Lung (tissue), 11 donors: ENCODE measurements at regions not wholly inside any gene's neighbourhood (a gene's known extent, or its start where the extent isn't known, plus 50 kb on each side); places are given as distances from the start of the nearest gene placed in this dataset.
A peak's percentile ranks its signal among the peaks of the same experiment; 100 is the strongest.

Experiments
- ATAC-seq: fragments of 200-7000 bp; cut with Tn5 transposase; one replicate; pipeline ENCODE4 v1.9.1; 2020; ENCODE audit warnings: moderate number of reproducible peaks; ENCODE audit not compliant: insufficient read depth, low FRiP score
- DNase-seq, 3 donors: peaks; one replicate each; pipeline ENCODE4 v3.0.0-alpha.2; 2013 to 2017
- H3K27ac ChIP-seq, 2 donors: one replicate each; pipeline ENCODE4 v1.5.1; 2013; ENCODE audit warnings: mild to moderate bottlenecking in 2 of 2, moderate library complexity in 2 of 2, control low read depth in 1 of 2, inconsistent platforms in 1 of 2, low read depth in 1 of 2, low read length in 1 of 2
- H3K27me3 ChIP-seq, 3 donors: one replicate each; pipeline ENCODE4 v1.5.1; 2013; ENCODE audit warnings: low read length in 2 of 3; ENCODE audit not compliant: control insufficient read depth in 3 of 3, insufficient read depth in 3 of 3
- H3K36me3 ChIP-seq, 4 donors: one replicate each; pipeline ENCODE4 v1.5.1; 2013; ENCODE audit warnings: low read length in 4 of 4, mild to moderate bottlenecking in 1 of 4, moderate library complexity in 1 of 4; ENCODE audit not compliant: control insufficient read depth in 4 of 4, insufficient read depth in 4 of 4
- H3K4me1 ChIP-seq, 5 donors: one replicate each; pipeline ENCODE4 v1.5.1; 2013; ENCODE audit warnings: low read length in 5 of 5, mild to moderate bottlenecking in 2 of 5, moderate library complexity in 1 of 5; ENCODE audit not compliant: control insufficient read depth in 5 of 5, insufficient read depth in 5 of 5
- H3K4me3 ChIP-seq: one replicate; pipeline ENCODE4 v1.5.1; 2013; ENCODE audit warnings: mild to moderate bottlenecking, control low read depth, moderate library complexity
- H3K9ac ChIP-seq, 2 donors: one replicate each; pipeline ENCODE4 v1.5.1; 2013; ENCODE audit warnings: low read length in 2 of 2, control low read depth in 1 of 2; ENCODE audit not compliant: insufficient read depth in 1 of 2
- H3K9me3 ChIP-seq, 4 donors: one replicate each; pipeline ENCODE4 v1.5.1; 2013; ENCODE audit warnings: low read length in 3 of 4, mild to moderate bottlenecking in 1 of 4, moderate library complexity in 1 of 4; ENCODE audit not compliant: control insufficient read depth in 4 of 4, insufficient read depth in 3 of 4
- WGBS, 2 donors: extraction: QIAGEN DNeasy Blood & Tissue Kit; methylation state at CpG; one replicate each; pipeline ENCODE4 v1.1.7; 2013; 5-methylcytosine and 5-hydroxymethylcytosine counted together
- TF ChIP-seq, protein P1 (sequence below): IDR thresholded peaks from 2 replicates; pipeline ENCODE4 v1.5.1; 2012; ENCODE audit warnings: mild to moderate bottlenecking; ENCODE audit errors: control extremely low read depth, extremely low read depth
- donor health status: control.
- donor health status: control.
- donor health status: Bipolar disorder and iron deficiency.
- donor health status: healthy.
- donor health status: DM: yes; HTN: yes; CAD: no.

DNA sequence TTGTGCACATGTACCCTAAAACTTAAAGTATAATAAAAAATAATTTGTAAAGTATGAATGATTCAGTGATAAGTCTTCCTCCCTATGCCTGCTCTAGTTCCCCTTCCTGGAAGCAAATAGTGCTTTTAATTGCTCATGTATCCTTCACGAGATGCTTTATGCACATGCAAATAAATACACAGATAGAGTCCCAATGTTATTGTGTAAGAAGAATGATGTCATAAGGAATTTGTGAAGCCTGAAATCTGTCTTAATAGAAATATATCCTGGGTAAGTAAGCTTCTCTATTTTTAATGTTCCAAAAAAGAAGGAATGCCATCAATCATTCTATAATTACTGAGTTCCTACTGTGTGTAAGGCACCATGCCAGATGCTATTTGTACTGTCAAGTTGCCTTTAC lies 157.5 kb upstream of the SLC4A4 start:
- Histone ChIP-seq H3K36me3 (no peaks in the 10 kb centered on the region), H3K27me3 (no peaks in the 10 kb centered on the region), H3K4me1 (peaks cover 0 to 16% (median 0%) of the 10 kb centered on the region in 5 donors), H3K9ac (no peak overlapping the region), H3K27ac (no peak overlapping the region), H3K4me3 (no peak overlapping the region), H3K9me3 (no peaks in the 10 kb centered on the region)
- no peak for DNase-seq
- ATAC-seq: no peak
- TF ChIP-seq, protein P1, sequence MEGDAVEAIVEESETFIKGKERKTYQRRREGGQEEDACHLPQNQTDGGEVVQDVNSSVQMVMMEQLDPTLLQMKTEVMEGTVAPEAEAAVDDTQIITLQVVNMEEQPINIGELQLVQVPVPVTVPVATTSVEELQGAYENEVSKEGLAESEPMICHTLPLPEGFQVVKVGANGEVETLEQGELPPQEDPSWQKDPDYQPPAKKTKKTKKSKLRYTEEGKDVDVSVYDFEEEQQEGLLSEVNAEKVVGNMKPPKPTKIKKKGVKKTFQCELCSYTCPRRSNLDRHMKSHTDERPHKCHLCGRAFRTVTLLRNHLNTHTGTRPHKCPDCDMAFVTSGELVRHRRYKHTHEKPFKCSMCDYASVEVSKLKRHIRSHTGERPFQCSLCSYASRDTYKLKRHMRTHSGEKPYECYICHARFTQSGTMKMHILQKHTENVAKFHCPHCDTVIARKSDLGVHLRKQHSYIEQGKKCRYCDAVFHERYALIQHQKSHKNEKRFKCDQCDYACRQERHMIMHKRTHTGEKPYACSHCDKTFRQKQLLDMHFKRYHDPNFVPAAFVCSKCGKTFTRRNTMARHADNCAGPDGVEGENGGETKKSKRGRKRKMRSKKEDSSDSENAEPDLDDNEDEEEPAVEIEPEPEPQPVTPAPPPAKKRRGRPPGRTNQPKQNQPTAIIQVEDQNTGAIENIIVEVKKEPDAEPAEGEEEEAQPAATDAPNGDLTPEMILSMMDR: no peak
- 61 to 73% methylated on average over 1 of the region's 1 CpG for WGBS, 2 donors

DNA sequence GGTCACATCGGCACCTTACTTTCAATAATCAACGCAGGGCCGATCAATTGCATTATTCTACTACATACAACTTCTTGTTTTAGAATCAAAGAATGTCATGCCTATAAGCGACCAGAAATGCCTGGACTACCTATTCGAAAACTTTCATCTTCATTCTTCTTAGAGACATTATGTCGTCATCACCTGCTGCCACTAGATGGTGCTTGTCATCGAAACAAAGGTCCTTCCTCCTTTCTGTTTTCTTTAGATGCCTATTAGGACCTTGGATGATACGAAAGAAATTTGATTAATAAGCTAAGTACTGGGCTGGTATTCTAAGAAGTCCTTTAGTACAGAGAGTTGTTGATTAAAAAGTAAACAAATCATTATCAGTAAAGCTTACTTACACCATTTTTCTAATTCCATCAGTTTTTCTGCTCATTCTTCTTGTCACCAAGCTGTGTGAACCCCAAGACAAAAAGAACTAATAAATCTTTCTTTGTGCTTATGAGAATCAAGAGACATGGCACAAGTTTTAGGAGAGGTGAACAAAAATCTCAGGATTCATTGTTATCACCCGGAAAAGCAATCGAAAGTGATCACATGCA lies 154.5 kb upstream of the SLC4A4 start:
- H3K9ac ChIP-seq: no peak overlapping the region
- TF ChIP-seq, protein P1: peak; percentile 35

DNA sequence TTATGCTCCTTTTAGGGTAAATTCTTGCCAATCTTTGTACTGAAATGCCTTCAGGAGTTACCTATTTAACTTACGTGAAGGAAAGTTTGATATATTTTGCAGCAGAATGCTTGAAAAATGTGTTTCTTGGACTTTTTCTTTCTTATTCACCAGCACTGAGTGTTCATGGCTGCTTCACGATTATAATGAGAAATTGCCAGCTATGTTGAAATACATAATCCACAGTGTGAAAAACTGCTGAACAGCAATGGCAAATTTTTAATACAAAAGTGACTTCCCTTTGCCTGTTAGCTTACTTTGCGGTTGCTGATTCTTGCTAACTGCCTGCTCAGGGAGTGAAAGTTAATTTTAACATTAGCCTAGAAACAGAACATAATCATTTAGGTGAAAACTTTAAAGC lies 153.8 kb upstream of the SLC4A4 start:
- 68 to 78% methylated on average over 3 of the region's 3 CpGs for WGBS, 2 donors
- TF ChIP-seq, protein P1: no peak

More for the DNA sequence above, 154.5 kb upstream of the SLC4A4 start:
- Histone ChIP-seq H3K9me3 (no peaks in the 10 kb centered on the region), H3K4me3 (no peak overlapping the region), H3K4me1 (peaks cover 0 to 22% (median 0%) of the 10 kb centered on the region in 5 donors), H3K27ac (no peak overlapping the region), H3K36me3 (peaks cover 0 to 2% (median 0%) of the 10 kb centered on the region in 4 donors), H3K27me3 (no peaks in the 10 kb centered on the region)
- 26 to 31% methylated on average over 10 of the region's 10 CpGs for WGBS, 2 donors
- ATAC-seq: no peak
- peak; percentile 50 to 85 (median 81) for DNase-seq

DNA sequence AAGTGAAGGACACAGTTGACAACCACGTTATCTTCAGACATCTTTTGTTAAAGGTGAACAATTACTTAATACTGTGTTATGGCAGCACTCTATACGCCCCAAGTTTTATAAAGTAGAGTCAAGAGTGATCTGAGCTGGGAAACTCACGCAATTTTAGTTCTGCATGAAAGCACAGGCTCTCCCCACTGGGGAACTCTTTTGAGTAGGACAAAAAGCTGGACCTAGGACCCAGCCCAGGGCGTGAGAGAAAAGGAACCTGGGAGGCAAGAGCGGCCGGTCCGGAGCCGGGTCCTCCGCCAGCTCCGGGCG lies 152.6 kb upstream of the SLC4A4 start:
- peak overlapping the region; percentile 92 to 94 for H3K27ac ChIP-seq

More for the DNA sequence above, 153.8 kb upstream of the SLC4A4 start:
- H3K4me1 ChIP-seq: peaks cover 0 to 29% (median 0%) of the 10 kb centered on the region in 5 donors
- H3K27ac ChIP-seq: no peak overlapping the region
- peaks cover 0 to 2% (median 0%) of the 10 kb centered on the region in 4 donors for H3K36me3 ChIP-seq
- H3K27me3 ChIP-seq: no peaks in the 10 kb centered on the region
- no peak overlapping the region for H3K4me3 ChIP-seq
- no peaks in the 10 kb centered on the region for H3K9me3 ChIP-seq
- DNase-seq: peak in 2 of 3 donors; percentile 50 to 59
- no peak for ATAC-seq
- no peak overlapping the region for H3K9ac ChIP-seq

More for the DNA sequence above, 152.6 kb upstream of the SLC4A4 start:
- Histone ChIP-seq H3K27me3 (no peaks in the 10 kb centered on the region), H3K9ac (peak overlapping the region in 1 of 2 donors; percentile 63), H3K9me3 (no peaks in the 10 kb centered on the region), H3K4me1 (peaks cover 0 to 38% (median 0%) of the 10 kb centered on the region in 5 donors), H3K36me3 (peaks cover 0 to 2% (median 0%) of the 10 kb centered on the region in 4 donors), H3K4me3 (peak overlapping the region; percentile 53)
- TF ChIP-seq, protein P1: no peak
- no peak for ATAC-seq
- DNase-seq: no peak
- 2% methylated on average over 11 of the region's 11 CpGs for WGBS, 2 donors
